SU-DHL-6 (cell line): ENCODE measurements at regions not wholly inside any gene's neighbourhood (a gene's known extent, or its start where the extent isn't known, plus 50 kb on each side); places are given as distances from the start of the nearest gene placed in this dataset.
"Not testable (repeated sequence)": the region's sequence is repeated elsewhere in the genome, so short reads cannot be mapped to it uniquely, and the experiment has no call there.

ENCODE experiments used
- H2AFZ ChIP-seq: fragments of 200-600 bp; sonication (generic); 2 replicates; pipeline ENCODE4 v1.6.1; 2014; ENCODE audit warnings: low read depth, mild to moderate bottlenecking, moderate library complexity, mixed read lengths, antibody characterized with exemption, low read length; ENCODE audit not compliant: severe bottlenecking
- H3F3A ChIP-seq: fragments of 200-600 bp; shearing (Covaris generic); 2 replicates; pipeline ENCODE4 v1.6.0; 2016; ENCODE audit warnings: antibody characterized with exemption, mild to moderate bottlenecking; ENCODE audit not compliant: insufficient read depth
- H3K27ac ChIP-seq: fragments of 200-600 bp; sonication (generic); 2 replicates; pipeline ENCODE4 v1.5.1; 2016; ENCODE audit warnings: low read depth, mild to moderate bottlenecking, low read length, moderate library complexity, mixed read lengths
- H3K27me3 ChIP-seq: fragments of 200-600 bp; sonication (generic), shearing (Covaris generic); 2 replicates; pipeline ENCODE4 v1.6.0; 2014; ENCODE audit warnings: mild to moderate bottlenecking, low read length
- H3K36me3 ChIP-seq: fragments of 200-600 bp; sonication (generic); 2 replicates; pipeline ENCODE4 v1.6.1; 2014; ENCODE audit warnings: mild to moderate bottlenecking, low read length, mixed read lengths
- H3K4me2 ChIP-seq: fragments of 300-600, 200-600 bp; shearing (Covaris generic), sonication (generic); 2 replicates; pipeline ENCODE4 v1.6.0; 2014; ENCODE audit warnings: low read length, low read depth, mild to moderate bottlenecking; ENCODE audit not compliant: poor library complexity, severe bottlenecking
- H3K4me3 ChIP-seq: fragments of 200-600 bp; sonication (generic); 2 replicates; pipeline ENCODE4 v1.5.1; 2014; ENCODE audit warnings: antibody characterized with exemption, low read length, mild to moderate bottlenecking, mixed read lengths; ENCODE audit not compliant: insufficient read depth, poor library complexity, severe bottlenecking
- H3K79me2 ChIP-seq: fragments of 200-600 bp; sonication (generic); 2 replicates; pipeline ENCODE4 v1.6.1; 2014; ENCODE audit warnings: mild to moderate bottlenecking, low read length, moderate library complexity; ENCODE audit not compliant: insufficient read depth
- H3K9ac ChIP-seq: fragments of 200-600 bp; sonication (generic); 2 replicates; pipeline ENCODE4 v1.7.0; 2014; ENCODE audit warnings: mild to moderate bottlenecking, low read length
- H3K9me2 ChIP-seq: fragments of 200-600 bp; sonication (generic); replicated peaks from 2 replicates; pipeline ENCODE4 v1.6.1; 2014; ENCODE audit warnings: low read length; ENCODE audit not compliant: insufficient read depth
- H3K9me3 ChIP-seq: fragments of 200-600 bp; sonication (generic); 2 replicates; pipeline ENCODE4 v1.6.1; 2014; ENCODE audit warnings: low read length, mixed read lengths; ENCODE audit not compliant: insufficient read depth
- H4K20me1 ChIP-seq: fragments of 200-600 bp; sonication (generic); 2 replicates; pipeline ENCODE4 v1.6.1; 2014; ENCODE audit warnings: low read depth, mild to moderate bottlenecking, antibody characterized with exemption, low read length, moderate library complexity, mixed read lengths
- EZH2phosphoT487 ChIP-seq: fragments of 200-600 bp; sonication (generic), shearing (Covaris generic); conservative IDR thresholded peaks from 2 replicates; pipeline ENCODE4 v1.6.1; 2018; ENCODE audit warnings: mild to moderate bottlenecking, antibody characterized with exemption, low read length, moderate library complexity, mixed read lengths
- TF ChIP-seq, protein P1 (sequence below): fragments of 200-600 bp; sonication (generic); IDR thresholded peaks from one replicate; pipeline ENCODE4 v1.5.1; 2017; ENCODE audit warnings: antibody characterized with exemption, mild to moderate bottlenecking, low read length, moderate library complexity; ENCODE audit not compliant: insufficient read depth, poor library complexity, severe bottlenecking

DNA sequence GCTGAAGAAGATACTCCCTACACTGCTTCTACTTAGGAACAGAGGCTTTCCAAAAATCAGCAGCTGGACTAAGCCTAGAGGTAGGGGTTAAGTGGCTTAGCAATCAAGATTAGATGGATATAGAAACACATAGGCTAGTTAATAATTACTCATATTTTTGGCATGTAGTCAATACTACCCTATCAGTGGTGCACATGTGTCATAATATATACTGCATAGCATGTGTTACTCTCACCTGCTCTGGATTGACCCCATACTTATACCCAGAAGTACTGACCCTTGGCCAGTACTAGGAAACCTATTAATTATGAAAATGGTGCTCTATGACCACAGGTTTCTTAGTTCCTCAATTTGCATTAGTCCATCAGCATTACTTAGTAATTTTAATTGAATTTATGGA lies 528.4 kb upstream of the LMO3 start:
- Histone ChIP-seq H3K9ac (no peak overlapping the region), H3K27ac (no peak overlapping the region), H3K27me3 (no peaks in the 10 kb centered on the region), H3K79me2 (no peaks in the 10 kb centered on the region), H3F3A (no peaks in the 10 kb centered on the region), H3K4me2 (no peak overlapping the region), H3K9me3 (no peaks in the 10 kb centered on the region), H3K4me3 (no peak overlapping the region), H3K9me2 (no peaks in the 10 kb centered on the region), H4K20me1 (no peaks in the 10 kb centered on the region), H2AFZ (no peak overlapping the region), H3K36me3 (no peaks in the 10 kb centered on the region)
- TF ChIP-seq EZH2phosphoT487 = no peak
- TF ChIP-seq, protein P1, sequence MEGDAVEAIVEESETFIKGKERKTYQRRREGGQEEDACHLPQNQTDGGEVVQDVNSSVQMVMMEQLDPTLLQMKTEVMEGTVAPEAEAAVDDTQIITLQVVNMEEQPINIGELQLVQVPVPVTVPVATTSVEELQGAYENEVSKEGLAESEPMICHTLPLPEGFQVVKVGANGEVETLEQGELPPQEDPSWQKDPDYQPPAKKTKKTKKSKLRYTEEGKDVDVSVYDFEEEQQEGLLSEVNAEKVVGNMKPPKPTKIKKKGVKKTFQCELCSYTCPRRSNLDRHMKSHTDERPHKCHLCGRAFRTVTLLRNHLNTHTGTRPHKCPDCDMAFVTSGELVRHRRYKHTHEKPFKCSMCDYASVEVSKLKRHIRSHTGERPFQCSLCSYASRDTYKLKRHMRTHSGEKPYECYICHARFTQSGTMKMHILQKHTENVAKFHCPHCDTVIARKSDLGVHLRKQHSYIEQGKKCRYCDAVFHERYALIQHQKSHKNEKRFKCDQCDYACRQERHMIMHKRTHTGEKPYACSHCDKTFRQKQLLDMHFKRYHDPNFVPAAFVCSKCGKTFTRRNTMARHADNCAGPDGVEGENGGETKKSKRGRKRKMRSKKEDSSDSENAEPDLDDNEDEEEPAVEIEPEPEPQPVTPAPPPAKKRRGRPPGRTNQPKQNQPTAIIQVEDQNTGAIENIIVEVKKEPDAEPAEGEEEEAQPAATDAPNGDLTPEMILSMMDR = no peak

DNA sequence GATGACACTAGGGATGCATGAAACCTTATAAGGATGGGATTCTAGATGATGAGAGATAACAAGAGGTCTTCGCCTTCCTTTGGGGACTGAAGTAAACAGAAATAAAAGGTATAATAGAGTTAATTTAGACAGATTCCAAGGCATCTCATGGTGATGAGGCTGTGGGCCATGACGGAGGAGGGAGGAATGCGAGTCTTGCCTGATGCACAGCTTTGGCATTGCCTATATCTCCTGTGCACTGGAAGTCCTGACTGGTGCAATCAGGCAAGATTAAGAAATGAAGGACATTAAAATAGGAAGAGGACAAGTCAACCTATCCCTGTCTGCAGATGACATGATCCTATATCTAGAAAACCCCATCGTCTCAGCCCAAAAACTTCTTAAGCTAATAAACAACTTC lies 526.4 kb upstream of the LMO3 start:
- Histone ChIP-seq H3K36me3 (no peaks in the 10 kb centered on the region), H3K9me2 (no peaks in the 10 kb centered on the region), H3K4me2 (no peak overlapping the region), H3K4me3 (no peak overlapping the region), H3K9ac (no peak overlapping the region), H3K79me2 (no peaks in the 10 kb centered on the region), H4K20me1 (no peaks in the 10 kb centered on the region), H3K27ac (no peak overlapping the region), H2AFZ (no peak overlapping the region), H3K9me3 (no peaks in the 10 kb centered on the region), H3K27me3 (no peaks in the 10 kb centered on the region), H3F3A (no peaks in the 10 kb centered on the region)
- TF ChIP-seq EZH2phosphoT487 = no peak
- TF ChIP-seq, protein P1 = no peak

DNA sequence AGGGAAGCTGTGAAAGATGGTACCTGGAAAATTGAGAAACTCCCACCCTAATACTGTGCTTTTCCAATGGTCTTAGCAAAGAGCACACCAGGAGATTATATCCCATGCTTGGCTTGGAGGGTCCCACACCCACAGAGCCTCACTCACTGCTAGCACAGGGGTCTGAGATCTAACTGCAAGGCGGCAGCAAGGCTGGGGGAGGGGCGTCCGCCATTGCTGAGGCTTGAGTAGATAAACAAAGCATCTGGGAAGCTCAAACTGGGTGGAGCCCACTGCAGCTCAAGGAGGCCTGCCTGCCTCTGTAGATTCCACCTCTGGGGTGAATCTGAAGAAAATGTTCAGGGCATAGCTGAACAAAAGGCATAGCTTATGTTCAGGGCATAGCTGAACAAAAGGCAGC lies 510.6 kb upstream of the LMO3 start:
- not testable (repeated sequence) for H3K9me3 ChIP-seq, H3K4me2 ChIP-seq, H3K36me3 ChIP-seq, H4K20me1 ChIP-seq, H3F3A ChIP-seq, H3K27me3 ChIP-seq, H3K9me2 ChIP-seq, H3K27ac ChIP-seq, H2AFZ ChIP-seq, H3K9ac ChIP-seq, H3K79me2 ChIP-seq, H3K4me3 ChIP-seq

DNA sequence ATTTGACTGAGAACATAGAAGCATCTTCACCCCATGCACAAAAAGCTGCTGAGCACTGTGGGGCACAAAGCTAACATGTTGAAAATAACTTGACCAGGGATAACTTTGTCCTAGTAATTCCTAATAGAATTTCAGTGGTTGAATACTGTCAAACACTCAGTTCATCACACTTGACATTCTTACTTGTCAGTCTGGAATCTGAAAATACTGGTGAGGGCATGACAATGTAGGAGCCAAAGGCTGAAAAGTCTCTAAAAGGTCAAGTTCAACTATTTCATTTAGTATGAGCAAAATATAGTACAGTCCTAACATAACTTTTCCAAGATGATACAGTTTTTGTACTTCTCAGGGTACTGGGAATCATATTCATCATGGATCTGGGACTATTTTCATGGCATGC lies 504.4 kb upstream of the LMO3 start:
- Histone ChIP-seq H3K9me3 (no peaks in the 10 kb centered on the region), H3K27ac (no peak overlapping the region), H3K27me3 (no peaks in the 10 kb centered on the region), H3K36me3 (no peaks in the 10 kb centered on the region), H3K4me3 (no peak overlapping the region), H3K4me2 (no peak overlapping the region), H3K79me2 (no peaks in the 10 kb centered on the region), H3K9me2 (no peaks in the 10 kb centered on the region), H2AFZ (no peak overlapping the region), H3F3A (no peaks in the 10 kb centered on the region), H3K9ac (no peak overlapping the region), H4K20me1 (no peaks in the 10 kb centered on the region)
- TF ChIP-seq, protein P1 = no peak
- no peak for TF ChIP-seq EZH2phosphoT487
